ENCODE measurements at regions not wholly inside any gene's neighbourhood (a gene's known extent, or its start where the extent isn't known, plus 50 kb on each side); places are given as distances from the start of the nearest gene placed in this dataset.

GRCh38 chr17:77481476-77482374, 341.0 kb downstream of the SEC14L1 start:
- Mint-ChIP-seq H3K4me3 (no peak overlapping the region), H3K27me3 (no peaks in the 10 kb centered on the region), H3K4me1 (ENCODE audit: low read depth) (peaks cover 40% of the 10 kb centered on the region), H3K36me3 (ENCODE audit: low read depth) (peaks cover 41% of the 10 kb centered on the region), H3K27ac (peak overlapping the region; percentile 79), H3K9me3 (no peaks in the 10 kb centered on the region)
- POLR2A ChIA-PET = interaction anchor here (0.9 to 1.3 kb wide), 2 partner anchors 28 to 32 kb away, joined by 3 read pairs; no protein-coding TSS in a partner anchor
- no peak overlapping the region for H3K4me3 ChIP-seq (ENCODE audit: low read length)
- intact Hi-C loops (cut with DNase I, micrococcal nuclease) = no loop called here
- TF ChIP-seq CTCF (IDR thresholded peaks at IDR 0.05) = no peak
- DNase-seq (no peak), ATAC-seq (ENCODE audit: poor library complexity) (no peak)
- CTCF ChIA-PET = interaction anchor here (1.1 to 2.9 kb wide), 3 partner anchors 13 to 54 kb away, joined by 3 to 12 read pairs (median 4); no protein-coding TSS in a partner anchor
- peaks cover 82% of the 10 kb centered on the region for H3K4me1 ChIP-seq (ENCODE audit: insufficient read depth, low read length)
- H3K27me3 ChIP-seq (ENCODE audit: control insufficient read depth in 1 of 2, insufficient read depth in 2 of 2, low read length in 2 of 2) = no peaks in the 10 kb centered on the region
- H3K36me3 ChIP-seq (ENCODE audit: insufficient read depth, low read length) = peaks cover 77% of the 10 kb centered on the region
- peaks cover 0 to 10% of the 10 kb centered on the region in 2 experiments for H3K9me3 ChIP-seq (ENCODE audit: control insufficient read depth in 1 of 2, insufficient read depth in 1 of 2, low read length in 2 of 2)
- H3K27ac ChIP-seq (ENCODE audit: low read depth in 1 of 2, low read length in 2 of 2) = peak overlapping the region in 1 of 2 donors; percentile 57

GRCh38 chr17:77482375-77483127, 341.8 kb downstream of the SEC14L1 start:
- POLR2A ChIA-PET = interaction anchor here (1.9 kb wide), 1 partner anchor 41 kb away, joined by 7 read pairs; no protein-coding TSS in a partner anchor
- H3K4me1 ChIP-seq (ENCODE audit: insufficient read depth, low read length) = peaks cover 77% of the 10 kb centered on the region
- TF ChIP-seq CTCF (IDR thresholded peaks at IDR 0.05) = no peak

GRCh38 chr17:77483128-77483598, 342.4 kb downstream of the SEC14L1 start:
- no peak for DNase-seq
- Histone ChIP-seq H3K4me3 (ENCODE audit: low read length) (no peak overlapping the region), H3K4me1 (ENCODE audit: insufficient read depth, low read length) (peaks cover 76% of the 10 kb centered on the region), H3K36me3 (ENCODE audit: insufficient read depth, low read length) (peaks cover 78% of the 10 kb centered on the region), H3K27me3 (ENCODE audit: control insufficient read depth in 1 of 2, insufficient read depth in 2 of 2, low read length in 2 of 2) (no peaks in the 10 kb centered on the region), H3K9me3 (ENCODE audit: control insufficient read depth in 1 of 2, insufficient read depth in 1 of 2, low read length in 2 of 2) (peaks cover 0 to 10% of the 10 kb centered on the region in 2 experiments), H3K27ac (ENCODE audit: low read depth in 1 of 2, low read length in 2 of 2) (peak overlapping the region; percentile 15 to 51)
- Mint-ChIP-seq H3K9me3 (no peaks in the 10 kb centered on the region), H3K27ac (no peak overlapping the region), H3K36me3 (ENCODE audit: low read depth) (peaks cover 38% of the 10 kb centered on the region), H3K4me3 (no peak overlapping the region), H3K4me1 (ENCODE audit: low read depth) (peaks cover 25% of the 10 kb centered on the region), H3K27me3 (no peaks in the 10 kb centered on the region)
- POLR2A ChIA-PET = interaction anchor here (1.9 kb wide), 1 partner anchor 42 kb away, joined by 7 read pairs; no protein-coding TSS in a partner anchor
- CTCF ChIA-PET = interaction anchor here (0.7 to 2.9 kb wide), 5 partner anchors 21 to 152 kb away, joined by 3 to 12 read pairs (median 4); no protein-coding TSS in a partner anchor
- no peak for TF ChIP-seq CTCF (IDR thresholded peaks at IDR 0.05)
- ATAC-seq (ENCODE audit: poor library complexity) = no peak
- intact Hi-C loops (cut with DNase I, micrococcal nuclease) = no loop called here

More at GRCh38 chr17:77482375-77483127, 341.8 kb downstream of the SEC14L1 start:
- CTCF ChIA-PET = interaction anchor here (1.0 to 2.9 kb wide), 4 partner anchors 20 to 151 kb away, joined by 3 to 12 read pairs (median 4); no protein-coding TSS in a partner anchor
- DNase-seq (no peak), ATAC-seq (ENCODE audit: poor library complexity) (no peak)
- peak overlapping the region; percentile 15 to 51 for H3K27ac ChIP-seq (ENCODE audit: low read depth in 1 of 2, low read length in 2 of 2)
- peaks cover 78% of the 10 kb centered on the region for H3K36me3 ChIP-seq (ENCODE audit: insufficient read depth, low read length)
- H3K9me3 Mint-ChIP-seq = no peaks in the 10 kb centered on the region
- H3K36me3 Mint-ChIP-seq (ENCODE audit: low read depth) = peaks cover 38% of the 10 kb centered on the region
- H3K27me3 Mint-ChIP-seq = no peaks in the 10 kb centered on the region
- peaks cover 0 to 10% of the 10 kb centered on the region in 2 experiments for H3K9me3 ChIP-seq (ENCODE audit: control insufficient read depth in 1 of 2, insufficient read depth in 1 of 2, low read length in 2 of 2)
- H3K4me3 Mint-ChIP-seq = no peak overlapping the region
- H3K4me1 Mint-ChIP-seq (ENCODE audit: low read depth) = peaks cover 31% of the 10 kb centered on the region
- intact Hi-C loops (cut with DNase I, micrococcal nuclease) = no loop called here
- H3K27me3 ChIP-seq (ENCODE audit: control insufficient read depth in 1 of 2, insufficient read depth in 2 of 2, low read length in 2 of 2) = no peaks in the 10 kb centered on the region
- H3K4me3 ChIP-seq (ENCODE audit: low read length) = no peak overlapping the region
- no peak overlapping the region for H3K27ac Mint-ChIP-seq
